GM21360 (cell line): ENCODE measurements at regions not wholly inside any gene's neighbourhood (a gene's known extent, or its start where the extent isn't known, plus 50 kb on each side); places are given as distances from the start of the nearest gene placed in this dataset.

Source experiments
- ATAC-seq: cut with Tn5 transposase; IDR thresholded peaks from one replicate; pipeline ENCODE4 v1.9.1; 2021; ENCODE audit warnings: mild to moderate bottlenecking, moderate library complexity; ENCODE audit not compliant: unreplicated experiment

DNA sequence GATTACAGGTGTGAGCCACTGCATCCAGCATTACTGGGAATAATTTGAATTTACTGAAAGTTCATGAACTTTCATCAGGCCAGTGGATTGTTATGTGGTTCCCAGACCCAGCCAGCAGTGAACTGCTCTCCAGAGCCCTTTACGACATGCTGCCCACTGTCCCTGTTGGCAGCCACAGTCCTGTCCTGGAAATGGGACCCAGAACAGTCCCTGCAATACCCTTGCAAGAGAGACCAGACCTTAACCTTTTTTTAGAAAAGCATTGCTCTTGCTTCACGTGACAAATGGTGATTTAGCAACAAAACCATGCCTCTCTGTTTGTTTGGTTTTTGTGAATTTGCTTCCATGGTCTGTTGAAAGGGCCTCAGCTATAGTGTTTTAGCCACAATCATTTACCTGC is 367.3 kb upstream of the C2CD4B start:
- ATAC-seq: no peak

DNA sequence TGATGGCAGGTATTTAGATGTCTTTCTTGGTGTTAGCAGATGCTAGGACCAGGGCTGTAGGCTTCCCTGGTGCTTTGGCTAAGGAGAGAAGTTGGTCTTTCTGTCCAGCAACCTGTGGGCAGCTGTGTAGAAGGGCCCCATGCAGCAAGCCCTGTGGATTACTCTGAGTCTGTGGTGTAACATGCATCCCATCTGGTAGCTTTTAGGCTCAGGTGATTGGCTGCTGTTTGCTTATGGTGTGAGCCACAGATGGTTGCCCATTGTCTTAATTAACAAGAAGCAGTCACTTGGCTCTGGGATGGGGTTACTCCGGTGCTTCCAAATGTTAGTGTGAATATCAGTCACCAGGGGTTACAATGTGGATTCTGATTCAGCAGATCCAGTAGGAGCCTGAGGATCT is 368.6 kb upstream of the C2CD4B start:
- ATAC-seq: no peak

DNA sequence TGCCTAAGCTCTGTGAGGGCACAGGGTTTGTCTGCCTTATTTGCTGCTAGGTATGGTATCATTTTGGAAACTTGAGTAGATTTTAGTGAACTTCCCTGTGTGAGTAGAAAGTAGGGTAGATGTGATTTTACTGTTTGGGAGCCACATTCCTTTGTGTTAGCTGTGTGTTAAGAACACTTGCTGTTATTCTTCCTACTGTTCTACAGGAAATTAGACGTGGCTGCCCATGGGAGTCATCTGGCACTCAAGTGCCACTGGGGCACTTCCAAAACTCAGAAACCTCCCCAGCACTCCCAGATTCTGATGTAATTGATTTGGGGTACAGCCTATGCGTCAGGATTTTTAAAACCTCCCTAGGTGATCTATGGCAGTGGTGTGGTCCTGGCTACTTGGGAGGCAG is 369.9 kb upstream of the C2CD4B start:
- no peak for ATAC-seq

DNA sequence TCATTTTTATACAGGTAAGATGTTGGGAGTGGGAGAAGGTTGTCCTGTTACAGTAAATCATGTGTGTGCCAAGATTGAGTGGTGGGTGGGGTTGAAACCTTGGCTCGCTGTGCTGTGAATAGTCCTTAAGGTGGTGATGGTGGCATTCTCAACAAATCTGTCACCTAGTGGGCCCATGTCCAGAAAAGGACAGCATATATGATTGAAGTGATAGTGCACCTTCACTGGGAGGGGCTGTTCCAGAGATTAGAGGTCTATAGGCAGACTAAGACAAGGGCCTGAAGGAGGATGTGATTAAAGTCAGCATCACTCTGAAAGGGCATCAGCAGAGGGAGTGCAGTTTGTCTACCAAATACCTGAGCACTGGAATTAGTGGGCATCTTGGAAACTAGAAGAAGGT is 374.2 kb upstream of the C2CD4B start:
- ATAC-seq: no peak

DNA sequence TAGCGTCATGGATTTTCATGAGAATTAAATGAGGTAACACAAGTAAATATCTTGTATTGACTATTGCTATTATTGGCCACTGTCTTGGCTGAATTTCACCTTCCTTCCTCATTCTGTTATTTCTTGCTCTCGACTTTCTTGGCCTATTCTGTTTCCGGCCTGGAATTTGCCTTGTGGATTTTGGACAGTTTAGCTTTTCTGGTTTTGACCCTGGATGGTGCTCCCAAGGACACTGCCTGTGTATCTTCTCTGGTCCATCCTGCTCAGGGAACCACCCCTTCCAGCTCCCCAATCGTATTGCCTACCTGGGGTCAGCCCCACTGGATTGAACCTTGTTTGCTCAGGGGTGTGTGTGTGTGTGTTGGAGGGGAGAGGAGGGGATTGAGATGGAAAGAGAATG is 376.2 kb upstream of the C2CD4B start:
- ATAC-seq: no peak

GRCh38 chr15:62541846-62542245 is 376.8 kb upstream of the C2CD4B start:
- no peak for ATAC-seq

DNA sequence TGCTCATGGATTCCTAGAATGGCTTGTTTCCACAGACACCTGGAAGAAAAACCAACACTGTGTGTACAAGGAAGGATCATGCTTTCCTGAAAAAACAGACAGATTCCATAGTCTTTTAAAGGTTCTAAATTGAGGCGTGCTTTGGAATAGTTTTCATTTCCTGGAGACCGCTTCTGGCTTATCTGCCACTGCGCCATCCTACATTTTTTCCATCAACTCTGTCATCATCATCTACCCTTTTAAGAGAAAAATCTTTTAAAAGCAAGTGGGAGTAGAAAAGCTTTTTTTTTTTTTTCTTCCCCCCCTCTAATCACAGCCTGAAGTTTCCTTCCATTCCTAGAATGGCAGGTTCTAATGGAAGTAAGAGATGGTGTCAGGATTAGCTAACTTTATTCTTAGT is 379.4 kb upstream of the C2CD4B start:
- ATAC-seq: no peak

GRCh38 chr15:62545467-62546227 is 380.6 kb upstream of the C2CD4B start:
- ATAC-seq: no peak

GRCh38 chr15:62546628-62547027 is 381.5 kb upstream of the C2CD4B start:
- no peak for ATAC-seq

DNA sequence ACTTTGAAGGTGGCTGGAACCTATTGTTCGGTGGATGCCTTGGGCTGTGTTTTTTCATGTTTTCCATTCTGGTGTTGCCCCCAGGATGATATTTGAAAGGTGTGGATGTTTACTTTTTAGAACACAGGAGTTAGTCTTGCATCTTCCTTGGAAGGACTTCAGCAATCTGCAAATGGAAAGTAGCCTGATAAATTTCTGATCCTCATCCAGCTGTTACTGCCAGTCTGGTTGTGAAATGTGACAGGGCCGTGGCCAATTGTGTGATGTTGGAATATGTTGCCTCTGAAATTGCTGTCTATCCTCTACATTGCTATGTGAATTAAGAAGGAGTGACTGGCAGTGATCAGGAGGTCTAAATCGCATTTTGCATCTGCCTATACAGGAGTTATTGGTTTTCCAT is 382.5 kb upstream of the C2CD4B start:
- no peak for ATAC-seq

GRCh38 chr15:62549345-62549970 is 384.4 kb upstream of the C2CD4B start:
- ATAC-seq: no peak

GRCh38 chr15:62550106-62550505 is 385.0 kb upstream of the C2CD4B start:
- ATAC-seq: no peak

DNA sequence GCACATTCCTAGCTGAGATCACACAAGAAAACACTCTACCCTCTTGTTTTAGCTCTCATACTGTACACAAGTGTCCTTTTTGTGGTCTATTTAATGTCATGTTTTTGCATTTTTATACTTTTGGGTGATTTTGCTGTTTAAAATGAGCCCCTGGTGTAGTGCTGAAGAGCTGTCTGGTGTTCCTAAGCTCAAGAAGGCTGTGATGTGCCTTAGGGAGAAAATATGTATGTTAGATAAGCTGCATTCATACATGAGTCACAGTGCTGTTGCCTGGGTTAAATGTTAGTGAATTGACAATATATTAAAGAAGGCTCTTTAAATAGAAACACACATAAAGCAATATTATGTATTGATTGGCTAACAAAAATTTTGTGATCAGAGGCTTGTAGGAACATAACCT is 387.4 kb upstream of the C2CD4B start:
- ATAC-seq: no peak

- no peak for ATAC-seq
These were observed 389.0 kb upstream of the C2CD4B start for GRCh38 chr15:62553911-62554563.

GRCh38 chr15:62558640-62559380 is 393.7 kb upstream of the C2CD4B start:
- no peak for ATAC-seq

DNA sequence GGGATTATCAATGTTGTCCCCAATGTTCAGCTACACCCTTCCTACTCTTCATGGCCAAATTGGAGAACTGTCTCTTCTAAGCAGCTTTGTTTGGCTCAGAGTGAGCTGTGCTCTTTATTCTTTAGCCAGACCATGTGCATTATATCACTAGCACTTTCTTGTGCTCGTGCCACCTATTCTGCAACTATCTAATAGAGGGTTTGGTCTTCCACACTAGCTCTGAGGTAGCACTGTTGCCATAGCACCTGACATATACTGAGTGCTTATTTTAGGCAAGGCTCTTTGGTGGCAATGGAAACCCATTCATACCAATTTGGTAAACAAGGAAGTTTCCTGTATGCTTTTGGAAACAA is 394.3 kb upstream of the C2CD4B start:
- no peak for ATAC-seq

GRCh38 chr15:62561059-62561519 is 396.0 kb upstream of the C2CD4B start:
- no peak for ATAC-seq

DNA sequence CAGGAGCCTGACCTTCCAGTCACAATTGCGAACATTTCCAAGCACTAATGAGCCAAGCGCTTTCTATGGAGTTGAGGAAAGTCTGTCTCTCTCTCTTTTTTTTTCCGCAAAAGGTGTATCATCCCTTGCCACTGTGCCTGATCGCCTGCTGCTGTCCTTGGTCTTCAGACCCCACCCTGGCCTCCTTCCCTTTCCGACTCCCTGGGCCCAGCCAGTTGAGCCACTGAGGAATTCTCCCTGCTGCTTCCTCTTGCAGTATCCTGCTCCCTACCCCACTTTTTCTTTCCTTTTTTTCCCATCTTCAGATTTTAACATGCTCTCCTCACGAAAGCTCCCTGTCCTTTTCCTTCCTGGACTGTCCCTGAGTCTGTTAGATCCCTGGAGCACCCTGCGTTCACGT is 396.5 kb upstream of the C2CD4B start:
- no peak for ATAC-seq

DNA sequence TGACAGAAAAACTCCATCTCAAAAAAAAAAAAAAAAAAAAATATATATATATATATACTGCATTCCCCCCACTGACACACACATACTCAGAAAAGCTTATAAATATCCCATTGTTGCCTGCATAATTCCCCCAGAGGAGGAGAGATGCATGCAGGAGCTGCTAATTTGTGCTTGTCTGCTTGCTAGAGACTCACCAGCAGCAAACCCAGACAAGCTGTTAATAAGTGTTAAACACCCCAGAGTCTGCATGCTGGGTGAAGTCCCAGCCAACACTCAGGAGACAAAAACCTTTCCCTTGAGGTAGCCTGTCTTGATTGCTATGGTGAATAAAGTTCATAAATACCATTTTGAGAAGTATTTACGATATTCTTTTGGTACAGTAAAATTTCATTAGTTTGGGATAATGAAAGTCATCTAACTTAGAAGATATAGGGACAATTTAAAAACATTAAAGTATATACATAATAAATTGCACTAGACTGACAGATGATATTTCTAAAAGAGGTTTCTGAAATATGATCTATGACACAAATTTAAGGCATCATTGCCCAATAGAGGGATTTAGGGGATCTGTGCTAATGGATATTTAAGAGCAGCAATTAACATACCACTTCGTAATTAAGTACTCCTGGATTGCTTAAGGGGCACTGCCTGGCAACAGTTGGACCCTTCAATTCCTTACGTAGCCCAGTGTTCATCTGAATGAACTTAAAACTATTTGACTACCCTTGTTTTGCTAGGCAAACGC is 400.0 kb upstream of the C2CD4B start:
- no peak for ATAC-seq

DNA sequence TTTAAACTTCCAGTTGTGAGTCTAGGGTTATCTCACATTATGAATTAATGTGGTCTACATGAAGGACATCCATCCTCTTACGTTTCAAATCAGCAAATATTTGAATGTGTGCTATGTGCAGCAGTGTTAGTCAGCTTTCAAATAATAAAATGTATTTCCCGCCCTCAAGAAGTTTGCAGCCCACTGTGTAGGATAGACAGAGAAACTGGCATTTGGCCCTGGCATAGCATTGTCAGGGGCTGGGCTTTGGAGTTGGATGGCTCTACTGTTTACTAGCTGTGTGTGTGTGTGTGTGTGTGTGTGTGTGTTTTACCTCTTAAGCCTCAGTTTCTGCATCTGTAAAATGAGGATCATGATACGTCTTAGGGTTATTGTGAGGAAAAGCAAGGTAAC is 400.5 kb upstream of the C2CD4B start:
- no peak for ATAC-seq

- no peak for ATAC-seq
These were observed 401.2 kb upstream of the C2CD4B start for GRCh38 chr15:62566248-62566647.
